ENCODE measurements at regions not wholly inside any gene's neighbourhood (a gene's known extent, or its start where the extent isn't known, plus 50 kb on each side); places are given as distances from the start of the nearest gene placed in this dataset.

GRCh38 chr5:32934529-32934928 lies 223.4 kb downstream of the NPR3 start:
- Histone ChIP-seq H3K27me3 (no peaks in the 10 kb centered on the region), H3K27ac (no peak overlapping the region), H3K4me1 (ENCODE audit: low read depth) (no peaks in the 10 kb centered on the region), H3K4me3 (no peak overlapping the region), H3K9me3 (ENCODE audit: low read depth) (no peaks in the 10 kb centered on the region), H3K36me3 (no peaks in the 10 kb centered on the region)
- DNase-seq (ENCODE audit: low read depth in 1 of 2, low spot score in 1 of 2): no peak
- TF ChIP-seq, protein P1, sequence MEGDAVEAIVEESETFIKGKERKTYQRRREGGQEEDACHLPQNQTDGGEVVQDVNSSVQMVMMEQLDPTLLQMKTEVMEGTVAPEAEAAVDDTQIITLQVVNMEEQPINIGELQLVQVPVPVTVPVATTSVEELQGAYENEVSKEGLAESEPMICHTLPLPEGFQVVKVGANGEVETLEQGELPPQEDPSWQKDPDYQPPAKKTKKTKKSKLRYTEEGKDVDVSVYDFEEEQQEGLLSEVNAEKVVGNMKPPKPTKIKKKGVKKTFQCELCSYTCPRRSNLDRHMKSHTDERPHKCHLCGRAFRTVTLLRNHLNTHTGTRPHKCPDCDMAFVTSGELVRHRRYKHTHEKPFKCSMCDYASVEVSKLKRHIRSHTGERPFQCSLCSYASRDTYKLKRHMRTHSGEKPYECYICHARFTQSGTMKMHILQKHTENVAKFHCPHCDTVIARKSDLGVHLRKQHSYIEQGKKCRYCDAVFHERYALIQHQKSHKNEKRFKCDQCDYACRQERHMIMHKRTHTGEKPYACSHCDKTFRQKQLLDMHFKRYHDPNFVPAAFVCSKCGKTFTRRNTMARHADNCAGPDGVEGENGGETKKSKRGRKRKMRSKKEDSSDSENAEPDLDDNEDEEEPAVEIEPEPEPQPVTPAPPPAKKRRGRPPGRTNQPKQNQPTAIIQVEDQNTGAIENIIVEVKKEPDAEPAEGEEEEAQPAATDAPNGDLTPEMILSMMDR (IDR thresholded peaks at IDR 0.05; ENCODE audit: low read depth, low read length): no peak

GRCh38 chr5:32935283-32935682 lies 224.2 kb downstream of the NPR3 start:
- no peaks in the 10 kb centered on the region for H3K9me3 ChIP-seq (ENCODE audit: low read depth)
- H3K27me3 ChIP-seq: no peaks in the 10 kb centered on the region
- no peak for DNase-seq (ENCODE audit: low read depth in 1 of 2, low spot score in 1 of 2)
- H3K4me1 ChIP-seq (ENCODE audit: low read depth): no peaks in the 10 kb centered on the region
- H3K4me3 ChIP-seq: no peak overlapping the region
- no peak overlapping the region for H3K27ac ChIP-seq
- TF ChIP-seq, protein P1 (IDR thresholded peaks at IDR 0.05; ENCODE audit: low read depth, low read length): no peak
- no peaks in the 10 kb centered on the region for H3K36me3 ChIP-seq

DNA sequence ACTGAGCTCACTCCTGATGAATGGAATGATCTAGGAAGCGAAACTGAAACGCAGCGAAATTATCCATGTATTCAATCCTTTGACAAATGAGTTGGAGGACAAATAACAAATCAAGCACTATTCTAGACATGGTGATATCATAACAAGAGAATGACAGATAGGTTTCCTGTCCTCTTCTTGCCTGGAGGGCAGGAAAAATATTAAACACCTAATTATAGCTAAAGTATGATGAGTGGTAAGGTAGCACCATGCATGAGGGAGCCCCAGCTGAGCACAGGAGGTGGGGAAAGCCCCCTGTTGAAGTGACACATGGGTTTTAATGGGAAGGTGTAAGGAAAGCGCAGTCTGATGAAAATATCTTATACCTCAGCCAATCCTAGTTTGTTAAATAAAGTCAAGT lies 225.2 kb downstream of the NPR3 start:
- TF ChIP-seq, protein P1 (IDR thresholded peaks at IDR 0.05; ENCODE audit: low read depth, low read length): no peak

GRCh38 chr5:32942225-32942989 lies 231.3 kb downstream of the NPR3 start:
- no peaks in the 10 kb centered on the region for H3K9me3 ChIP-seq (ENCODE audit: low read depth)
- no peaks in the 10 kb centered on the region for H3K4me1 ChIP-seq (ENCODE audit: low read depth)
- TF ChIP-seq, protein P1 (IDR thresholded peaks at IDR 0.05; ENCODE audit: low read depth, low read length): peak; percentile 31
- DNase-seq (ENCODE audit: low read depth in 1 of 2, low spot score in 1 of 2): peak; percentile 28 to 57
- H3K27ac ChIP-seq: no peak overlapping the region
- H3K27me3 ChIP-seq: no peaks in the 10 kb centered on the region
- H3K4me3 ChIP-seq: no peak overlapping the region
- no peaks in the 10 kb centered on the region for H3K36me3 ChIP-seq

More for the DNA sequence above, 225.2 kb downstream of the NPR3 start:
- H3K4me3 ChIP-seq: no peak overlapping the region
- no peaks in the 10 kb centered on the region for H3K9me3 ChIP-seq (ENCODE audit: low read depth)
- no peak for DNase-seq (ENCODE audit: low read depth in 1 of 2, low spot score in 1 of 2)
- H3K27me3 ChIP-seq: no peaks in the 10 kb centered on the region
- H3K36me3 ChIP-seq: no peaks in the 10 kb centered on the region
- no peak overlapping the region for H3K27ac ChIP-seq
- no peaks in the 10 kb centered on the region for H3K4me1 ChIP-seq (ENCODE audit: low read depth)

- Histone ChIP-seq H3K9me3 (ENCODE audit: low read depth) (no peaks in the 10 kb centered on the region), H3K27ac (no peak overlapping the region), H3K4me3 (no peak overlapping the region), H3K27me3 (no peaks in the 10 kb centered on the region), H3K4me1 (ENCODE audit: low read depth) (no peaks in the 10 kb centered on the region), H3K36me3 (no peaks in the 10 kb centered on the region)
- DNase-seq (ENCODE audit: low read depth in 1 of 2, low spot score in 1 of 2): no peak
- TF ChIP-seq, protein P1 (IDR thresholded peaks at IDR 0.05; ENCODE audit: low read depth, low read length): no peak
Measured at GRCh38 chr5:32949286-32949970, 238.3 kb downstream of the NPR3 start.
